OCI-LY7 (cell line): ENCODE measurements at regions not wholly inside any gene's neighbourhood (a gene's known extent, or its start where the extent isn't known, plus 50 kb on each side); places are given as distances from the start of the nearest gene placed in this dataset.

Experiments
- BruUV-seq: library from RNA; stranded (reverse); fragments of 400-500 nt; replicated peaks from 2 replicates; lab custom pipeline; 2021; lab: Mats Ljungman, UMichigan
- CTCF ChIA-PET: fragments of 300-600 bp; sonication (Branson Sonifier 250); formaldehyde crosslinking; loops from one replicate; lab custom pipeline; 2022; ENCODE audit warnings: antibody characterized with exemption; ENCODE audit not compliant: unreplicated experiment; lab: Charles Lee
- POLR2A ChIA-PET: fragments of 300-600 bp; sonication (Branson Sonifier 250); formaldehyde crosslinking; loops from one replicate; lab custom pipeline; 2022; ENCODE audit warnings: antibody characterized with exemption; lab: Charles Lee
- DNase-seq: peaks from one replicate; pipeline ENCODE4 v3.0.0-alpha.2; 2015; ENCODE audit warnings: low spot score
- H2AFZ ChIP-seq: fragments of 200-600 bp; sonication (generic), shearing (Covaris generic); 2 replicates; pipeline ENCODE4 v1.6.1; 2014; ENCODE audit warnings: mild to moderate bottlenecking, antibody characterized with exemption, low read length, moderate library complexity
- H3K27ac ChIP-seq: fragments of 200-600 bp; sonication (generic); 2 replicates; pipeline ENCODE4 v1.5.1; 2014; ENCODE audit warnings: mixed run types, low read depth, mild to moderate bottlenecking, moderate library complexity, low read length, inconsistent platforms; ENCODE audit not compliant: poor library complexity, severe bottlenecking
- H3K36me3 ChIP-seq: fragments of 200-600 bp; sonication (generic); 2 replicates; pipeline ENCODE4 v1.6.1; 2014; ENCODE audit warnings: mild to moderate bottlenecking, antibody characterized with exemption, low read length, moderate library complexity, mixed read lengths; ENCODE audit not compliant: insufficient read depth
- H3K4me1 ChIP-seq: fragments of 200-600 bp; sonication (generic); 2 replicates; pipeline ENCODE4 v1.5.1; 2014; ENCODE audit warnings: mild to moderate bottlenecking, low read length; ENCODE audit not compliant: insufficient read depth, poor library complexity, severe bottlenecking
- H3K4me2 ChIP-seq: fragments of 200-600 bp; sonication (generic); 2 replicates; pipeline ENCODE4 v1.6.1; 2014; ENCODE audit warnings: mild to moderate bottlenecking, low read length
- H3K4me3 ChIP-seq: fragments of 200-600 bp; sonication (generic); 2 replicates; pipeline ENCODE4 v1.5.1; 2014; ENCODE audit warnings: mild to moderate bottlenecking, low read depth, low read length; ENCODE audit not compliant: poor library complexity, severe bottlenecking
- H3K79me2 ChIP-seq: fragments of 200-600 bp; sonication (generic); 2 replicates; pipeline ENCODE4 v1.6.1; 2016; ENCODE audit warnings: low read depth, mild to moderate bottlenecking, low read length, moderate library complexity, mixed read lengths; ENCODE audit not compliant: insufficient read depth
- H3K9me2 ChIP-seq: fragments of 200-600 bp; sonication (generic); 2 replicates; pipeline ENCODE4 v1.6.1; 2016; ENCODE audit warnings: mild to moderate bottlenecking, low read length, mixed read lengths; ENCODE audit not compliant: insufficient read depth
- H3K9me3 ChIP-seq: fragments of 200-600 bp; sonication (generic); 2 replicates; pipeline ENCODE4 v1.6.1; 2014; ENCODE audit warnings: mild to moderate bottlenecking, mixed run types, low read length, mixed read lengths
- H4K20me1 ChIP-seq: fragments of 200-600 bp; sonication (generic); 2 replicates; pipeline ENCODE4 v1.6.1; 2014; ENCODE audit warnings: mild to moderate bottlenecking, antibody characterized with exemption, low read length, moderate library complexity, mixed read lengths; ENCODE audit not compliant: insufficient read depth
- CTCF ChIP-seq: fragments of 200-600 bp; sonication (generic); conservative IDR thresholded peaks from 2 replicates; pipeline ENCODE4 v1.5.1; 2014; ENCODE audit warnings: mild to moderate bottlenecking, antibody characterized with exemption, low read length, moderate library complexity, mixed read lengths
- EZH2phosphoT487 ChIP-seq: fragments of 200-600 bp; sonication (generic); IDR thresholded peaks from 2 replicates; pipeline ENCODE4 v1.6.1; 2018; ENCODE audit warnings: low read depth, borderline replicate concordance, mild to moderate bottlenecking, mixed run types, antibody characterized with exemption, low read length, moderate library complexity, mixed read lengths
- intact Hi-C: fragments of 100-400 bp; cut with micrococcal nuclease; formaldehyde crosslinking; loops from one replicate; pipeline ENCODE4 v1.10.0; 2022; ENCODE audit not compliant: unreplicated experiment

- Histone ChIP-seq H3K4me2 (no peak overlapping the region), H4K20me1 (no peaks in the 10 kb centered on the region), H2AFZ (no peak overlapping the region), H3K4me3 (no peak overlapping the region), H3K4me1 (no peaks in the 10 kb centered on the region), H3K27ac (no peak overlapping the region), H3K9me3 (no peaks in the 10 kb centered on the region), H3K36me3 (no peaks in the 10 kb centered on the region), H3K9me2 (no peaks in the 10 kb centered on the region), H3K79me2 (no peaks in the 10 kb centered on the region)
- TF ChIP-seq CTCF, result no peak
- TF ChIP-seq EZH2phosphoT487, result no peak
- BruUV-seq, result no TSS peak
- intact Hi-C loops, result no loop called here
- ChIA-PET CTCF (no interaction called here), POLR2A (interaction anchor here (0.6 kb wide), 1 partner anchor 1038 kb away, joined by 6 read pairs; no protein-coding TSS in a partner anchor)
- no peak for DNase-seq
These were observed 84.3 kb upstream of the TAPT1 start for GRCh38 chr4:16310606-16311005.

- Histone ChIP-seq H3K4me2 (no peak overlapping the region), H3K27ac (no peak overlapping the region), H3K9me3 (no peaks in the 10 kb centered on the region), H3K79me2 (no peaks in the 10 kb centered on the region), H4K20me1 (no peaks in the 10 kb centered on the region), H3K4me3 (no peak overlapping the region), H3K9me2 (no peaks in the 10 kb centered on the region), H3K4me1 (no peaks in the 10 kb centered on the region), H3K36me3 (no peaks in the 10 kb centered on the region), H2AFZ (no peak overlapping the region)
- DNase-seq, result no peak
- CTCF ChIA-PET, result no interaction called here
- POLR2A ChIA-PET, result interaction anchor here (0.6 kb wide), 1 partner anchor 1076 kb away, joined by 3 read pairs; no protein-coding TSS in a partner anchor
- no TSS peak for BruUV-seq
- intact Hi-C loops, result no loop called here
- TF ChIP-seq CTCF (no peak), EZH2phosphoT487 (no peak)
These were observed 76.4 kb upstream of the TAPT1 start for GRCh38 chr4:16302648-16303047.

GRCh38 chr4:16297003-16297402 is 70.7 kb upstream of the TAPT1 start:
- H3K4me1 ChIP-seq, result no peaks in the 10 kb centered on the region
- no peak for DNase-seq
- CTCF ChIA-PET, result no interaction called here
- no peak overlapping the region for H2AFZ ChIP-seq
- no peaks in the 10 kb centered on the region for H4K20me1 ChIP-seq
- H3K9me2 ChIP-seq, result no peaks in the 10 kb centered on the region
- POLR2A ChIA-PET, result interaction anchor here (2.4 kb wide), 1 partner anchor 17 kb away, joined by 7 read pairs; no protein-coding TSS in a partner anchor
- H3K36me3 ChIP-seq, result no peaks in the 10 kb centered on the region
- H3K4me3 ChIP-seq, result no peak overlapping the region
- no peak overlapping the region for H3K27ac ChIP-seq
- no peak overlapping the region for H3K4me2 ChIP-seq
- intact Hi-C loops, result loop anchor here (10.0 kb wide), 1 partner anchor 618 kb away; no protein-coding TSS in a partner anchor
- H3K79me2 ChIP-seq, result no peaks in the 10 kb centered on the region
- H3K9me3 ChIP-seq, result no peaks in the 10 kb centered on the region
- no peak for TF ChIP-seq CTCF
- no peak for TF ChIP-seq EZH2phosphoT487
- no TSS peak for BruUV-seq
